ENCODE measurements at regions not wholly inside any gene's neighbourhood (a gene's known extent, or its start where the extent isn't known, plus 50 kb on each side); places are given as distances from the start of the nearest gene placed in this dataset.

- Mint-ChIP-seq H3K9me3 (peaks cover 7% of the 10 kb centered on the region), H3K27me3 (no peaks in the 10 kb centered on the region), H3K4me1 (no peaks in the 10 kb centered on the region), H3K27ac (no peak overlapping the region), H3K36me3 (no peaks in the 10 kb centered on the region), H3K4me3 (no peak overlapping the region)
- no peak for DNase-seq
Measured at GRCh38 chr4:32544846-32545245, 1824.7 kb downstream of the PCDH7 start.

- no peak for DNase-seq
- no peaks in the 10 kb centered on the region for H3K27me3 Mint-ChIP-seq
- H3K9me3 Mint-ChIP-seq = peaks cover 2% of the 10 kb centered on the region
- no peaks in the 10 kb centered on the region for H3K4me1 Mint-ChIP-seq
- H3K4me3 Mint-ChIP-seq = no peak overlapping the region
- no peaks in the 10 kb centered on the region for H3K36me3 Mint-ChIP-seq
- H3K27ac Mint-ChIP-seq = no peak overlapping the region
Measured at GRCh38 chr4:32551943-32552342, 1831.8 kb downstream of the PCDH7 start.

GRCh38 chr4:32560306-32560705 lies 1840.1 kb downstream of the PCDH7 start:
- Mint-ChIP-seq H3K9me3 (peaks cover under 1% of the 10 kb centered on the region), H3K36me3 (no peaks in the 10 kb centered on the region), H3K27ac (no peak overlapping the region), H3K4me3 (no peak overlapping the region), H3K27me3 (no peaks in the 10 kb centered on the region), H3K4me1 (no peaks in the 10 kb centered on the region)
- no peak for DNase-seq

GRCh38 chr4:32562010-32562409 lies 1841.8 kb downstream of the PCDH7 start:
- no peak for DNase-seq
- Mint-ChIP-seq H3K9me3 (peaks cover 2% of the 10 kb centered on the region), H3K4me1 (no peaks in the 10 kb centered on the region), H3K27me3 (no peaks in the 10 kb centered on the region), H3K36me3 (no peaks in the 10 kb centered on the region), H3K4me3 (no peak overlapping the region), H3K27ac (no peak overlapping the region)

GRCh38 chr4:32564626-32565025 lies 1844.5 kb downstream of the PCDH7 start:
- H3K36me3 Mint-ChIP-seq = no peaks in the 10 kb centered on the region
- H3K9me3 Mint-ChIP-seq = peaks cover 3% of the 10 kb centered on the region
- H3K27me3 Mint-ChIP-seq = no peaks in the 10 kb centered on the region
- no peaks in the 10 kb centered on the region for H3K4me1 Mint-ChIP-seq
- no peak overlapping the region for H3K4me3 Mint-ChIP-seq
- DNase-seq = no peak
- H3K27ac Mint-ChIP-seq = no peak overlapping the region

- Mint-ChIP-seq H3K9me3 (peaks cover 3% of the 10 kb centered on the region), H3K27ac (no peak overlapping the region), H3K27me3 (no peaks in the 10 kb centered on the region)
Measured at GRCh38 chr4:32569861-32570260, 1849.7 kb downstream of the PCDH7 start.

GRCh38 chr4:32572366-32572765 lies 1852.2 kb downstream of the PCDH7 start:
- DNase-seq = no peak
- H3K27me3 Mint-ChIP-seq = no peaks in the 10 kb centered on the region
- H3K4me1 Mint-ChIP-seq = no peaks in the 10 kb centered on the region
- H3K36me3 Mint-ChIP-seq = no peaks in the 10 kb centered on the region
- no peak overlapping the region for H3K27ac Mint-ChIP-seq
- H3K4me3 Mint-ChIP-seq = no peak overlapping the region
- H3K9me3 Mint-ChIP-seq = peaks cover 2% of the 10 kb centered on the region

More at GRCh38 chr4:32569861-32570260, 1849.7 kb downstream of the PCDH7 start:
- Mint-ChIP-seq H3K4me3 (no peak overlapping the region), H3K36me3 (no peaks in the 10 kb centered on the region), H3K4me1 (no peaks in the 10 kb centered on the region)
- DNase-seq = no peak

GRCh38 chr4:32574803-32575202 lies 1854.6 kb downstream of the PCDH7 start:
- no peak for DNase-seq
- Mint-ChIP-seq H3K36me3 (no peaks in the 10 kb centered on the region), H3K9me3 (no peaks in the 10 kb centered on the region), H3K27ac (no peak overlapping the region), H3K27me3 (no peaks in the 10 kb centered on the region), H3K4me1 (no peaks in the 10 kb centered on the region), H3K4me3 (no peak overlapping the region)

- peaks cover 4% of the 10 kb centered on the region for H3K9me3 Mint-ChIP-seq
- H3K4me3 Mint-ChIP-seq = no peak overlapping the region
- no peaks in the 10 kb centered on the region for H3K36me3 Mint-ChIP-seq
- no peaks in the 10 kb centered on the region for H3K4me1 Mint-ChIP-seq
- DNase-seq = no peak
- H3K27ac Mint-ChIP-seq = no peak overlapping the region
- H3K27me3 Mint-ChIP-seq = no peaks in the 10 kb centered on the region
Measured at GRCh38 chr4:32589097-32589496, 1868.9 kb downstream of the PCDH7 start.

- peaks cover 6% of the 10 kb centered on the region for H3K9me3 Mint-ChIP-seq
- no peak for DNase-seq
- H3K27me3 Mint-ChIP-seq = no peaks in the 10 kb centered on the region
- no peaks in the 10 kb centered on the region for H3K4me1 Mint-ChIP-seq
- H3K36me3 Mint-ChIP-seq = no peaks in the 10 kb centered on the region
- H3K27ac Mint-ChIP-seq = no peak overlapping the region
- no peak overlapping the region for H3K4me3 Mint-ChIP-seq
Measured at GRCh38 chr4:32589853-32590252, 1869.7 kb downstream of the PCDH7 start.

GRCh38 chr4:32597354-32597753 lies 1877.2 kb downstream of the PCDH7 start:
- Mint-ChIP-seq H3K27ac (no peak overlapping the region), H3K36me3 (no peaks in the 10 kb centered on the region), H3K27me3 (no peaks in the 10 kb centered on the region), H3K4me1 (no peaks in the 10 kb centered on the region), H3K9me3 (peaks cover 1% of the 10 kb centered on the region), H3K4me3 (no peak overlapping the region)
- DNase-seq = no peak

GRCh38 chr4:32601848-32602247 lies 1881.7 kb downstream of the PCDH7 start:
- Mint-ChIP-seq H3K36me3 (no peaks in the 10 kb centered on the region), H3K9me3 (no peaks in the 10 kb centered on the region), H3K27ac (no peak overlapping the region), H3K27me3 (no peaks in the 10 kb centered on the region), H3K4me1 (no peaks in the 10 kb centered on the region), H3K4me3 (no peak overlapping the region)
- DNase-seq = no peak

- Mint-ChIP-seq H3K9me3 (peaks cover 3% of the 10 kb centered on the region), H3K36me3 (no peaks in the 10 kb centered on the region), H3K4me1 (no peaks in the 10 kb centered on the region), H3K4me3 (no peak overlapping the region), H3K27ac (no peak overlapping the region), H3K27me3 (no peaks in the 10 kb centered on the region)
- DNase-seq = no peak
Measured at GRCh38 chr4:32607978-32608377, 1887.8 kb downstream of the PCDH7 start.

- Mint-ChIP-seq H3K36me3 (no peaks in the 10 kb centered on the region), H3K27ac (no peak overlapping the region), H3K4me1 (no peaks in the 10 kb centered on the region), H3K9me3 (peaks cover 12% of the 10 kb centered on the region), H3K4me3 (no peak overlapping the region), H3K27me3 (no peaks in the 10 kb centered on the region)
- no peak for DNase-seq
Measured at GRCh38 chr4:32624943-32625603, 1904.9 kb downstream of the PCDH7 start.

GRCh38 chr4:32625687-32626337 lies 1905.6 kb downstream of the PCDH7 start:
- Mint-ChIP-seq H3K27me3 (no peaks in the 10 kb centered on the region), H3K4me1 (no peaks in the 10 kb centered on the region), H3K9me3 (peaks cover 14% of the 10 kb centered on the region)

GRCh38 chr4:32631831-32632230 lies 1911.7 kb downstream of the PCDH7 start:
- Mint-ChIP-seq H3K4me3 (no peak overlapping the region), H3K27ac (no peak overlapping the region), H3K9me3 (peaks cover 15% of the 10 kb centered on the region), H3K4me1 (no peaks in the 10 kb centered on the region), H3K27me3 (no peaks in the 10 kb centered on the region), H3K36me3 (no peaks in the 10 kb centered on the region)
- DNase-seq = no peak

More at GRCh38 chr4:32625687-32626337, 1905.6 kb downstream of the PCDH7 start:
- no peak for DNase-seq
- no peaks in the 10 kb centered on the region for H3K36me3 Mint-ChIP-seq
- H3K4me3 Mint-ChIP-seq = no peak overlapping the region
- H3K27ac Mint-ChIP-seq = no peak overlapping the region
